Neural progenitor cell (in vitro differentiated cells): ENCODE measurements at regions not wholly inside any gene's neighbourhood (a gene's known extent, or its start where the extent isn't known, plus 50 kb on each side); places are given as distances from the start of the nearest gene placed in this dataset.

Experiments used
- DNase-seq: peaks from one replicate; pipeline ENCODE4 v3.0.0-alpha.2; 2016; ENCODE audit warnings: low spot score
- H2AFZ ChIP-seq: fragments of 200-600 bp; sonication (generic); replicated peaks from 2 replicates; pipeline ENCODE4 v1.6.1; 2016; ENCODE audit warnings: antibody characterized with exemption
- H3F3A ChIP-seq: fragments of 200-600 bp; sonication (generic); 2 replicates; pipeline ENCODE4 v1.6.1; 2016; ENCODE audit warnings: antibody characterized with exemption, low read depth
- H3K27ac ChIP-seq: fragments of 200-600 bp; sonication (generic); 2 replicates; pipeline ENCODE4 v1.5.1; 2016; ENCODE audit warnings: mild to moderate bottlenecking
- H3K27me3 ChIP-seq: fragments of 200-600 bp; sonication (generic); 2 replicates; pipeline ENCODE4 v1.6.1; 2016; ENCODE audit warnings: mild to moderate bottlenecking, moderate library complexity
- H3K36me3 ChIP-seq: fragments of 200-600 bp; sonication (generic); 2 replicates; pipeline ENCODE4 v1.5.1; 2016
- H3K4me1 ChIP-seq: fragments of 200-600 bp; sonication (generic); 2 replicates; pipeline ENCODE4 v1.6.1; 2016; ENCODE audit warnings: mixed run types
- H3K4me2 ChIP-seq: fragments of 200-600 bp; sonication (generic); 2 replicates; pipeline ENCODE4 v1.6.1; 2016
- H3K4me3 ChIP-seq: fragments of 200-600 bp; sonication (generic); 2 replicates; pipeline ENCODE4 v1.5.1; 2016
- H3K79me2 ChIP-seq: fragments of 200-600 bp; sonication (generic); 2 replicates; pipeline ENCODE4 v1.6.1; 2016; ENCODE audit warnings: low read depth
- H3K9ac ChIP-seq: fragments of 200-600 bp; sonication (generic); 2 replicates; pipeline ENCODE4 v1.6.1; 2016
- H3K9me3 ChIP-seq: fragments of 200-600 bp; sonication (generic); 2 replicates; pipeline ENCODE4 v1.5.1; 2016; ENCODE audit warnings: low read depth
- H4K20me1 ChIP-seq: fragments of 200-600 bp; sonication (generic); 2 replicates; pipeline ENCODE4 v1.6.1; 2016; ENCODE audit warnings: low read depth
- H3K27ac Mint-ChIP-seq: 3 replicates; pipeline ENCODE4 v1.8.0; 2021; ENCODE audit warnings: mixed read lengths
- H3K27me3 Mint-ChIP-seq: 2 replicates; pipeline ENCODE4 v1.8.0; 2022; ENCODE audit warnings: low read depth, mild to moderate bottlenecking, inconsistent platforms, moderate library complexity, mixed read lengths; ENCODE audit not compliant: insufficient read depth
- H3K36me3 Mint-ChIP-seq: 3 replicates; pipeline ENCODE4 v1.8.0; 2021; ENCODE audit warnings: mixed read lengths
- H3K4me1 Mint-ChIP-seq: 3 replicates; pipeline ENCODE4 v1.8.0; 2021; ENCODE audit warnings: mixed read lengths
- H3K4me3 Mint-ChIP-seq: 3 replicates; pipeline ENCODE4 v1.8.0; 2021; ENCODE audit warnings: mild to moderate bottlenecking, moderate library complexity, mixed read lengths
- H3K9me3 Mint-ChIP-seq: 3 replicates; pipeline ENCODE4 v1.8.0; 2020; ENCODE audit warnings: mixed read lengths
- EZH2 ChIP-seq: fragments of 200-600 bp; sonication (generic); IDR thresholded peaks from 2 replicates; pipeline ENCODE4 v1.6.1; 2017; ENCODE audit warnings: antibody characterized with exemption, mild to moderate bottlenecking, moderate library complexity
- EZH2phosphoT487 ChIP-seq: fragments of 200-600 bp; sonication (generic); IDR thresholded peaks from 2 replicates; pipeline ENCODE4 v1.6.1; 2017; ENCODE audit warnings: antibody characterized with exemption
- TF ChIP-seq, protein P1 (sequence below): fragments of 200-600 bp; sonication (generic); IDR thresholded peaks from 2 replicates; pipeline ENCODE4 v1.5.1; 2017; ENCODE audit warnings: antibody characterized with exemption, mild to moderate bottlenecking

- peaks cover 28% of the 10 kb centered on the region for H3K4me1 Mint-ChIP-seq
- Histone ChIP-seq H3F3A (no peaks in the 10 kb centered on the region), H3K79me2 (no peaks in the 10 kb centered on the region), H4K20me1 (no peaks in the 10 kb centered on the region), H3K4me3 (no peak overlapping the region), H3K9me3 (no peaks in the 10 kb centered on the region), H3K4me1 (peaks cover under 1% of the 10 kb centered on the region), H3K27ac (no peak overlapping the region), H2AFZ (no peak overlapping the region), H3K36me3 (no peaks in the 10 kb centered on the region), H3K4me2 (no peak overlapping the region), H3K9ac (no peak overlapping the region), H3K27me3 (no peaks in the 10 kb centered on the region)
- no peak overlapping the region for H3K27ac Mint-ChIP-seq
- H3K9me3 Mint-ChIP-seq: no peaks in the 10 kb centered on the region
- H3K27me3 Mint-ChIP-seq: peaks cover 5% of the 10 kb centered on the region
- no peak overlapping the region for H3K4me3 Mint-ChIP-seq
- no peaks in the 10 kb centered on the region for H3K36me3 Mint-ChIP-seq
- DNase-seq: no peak
- TF ChIP-seq, protein P1, sequence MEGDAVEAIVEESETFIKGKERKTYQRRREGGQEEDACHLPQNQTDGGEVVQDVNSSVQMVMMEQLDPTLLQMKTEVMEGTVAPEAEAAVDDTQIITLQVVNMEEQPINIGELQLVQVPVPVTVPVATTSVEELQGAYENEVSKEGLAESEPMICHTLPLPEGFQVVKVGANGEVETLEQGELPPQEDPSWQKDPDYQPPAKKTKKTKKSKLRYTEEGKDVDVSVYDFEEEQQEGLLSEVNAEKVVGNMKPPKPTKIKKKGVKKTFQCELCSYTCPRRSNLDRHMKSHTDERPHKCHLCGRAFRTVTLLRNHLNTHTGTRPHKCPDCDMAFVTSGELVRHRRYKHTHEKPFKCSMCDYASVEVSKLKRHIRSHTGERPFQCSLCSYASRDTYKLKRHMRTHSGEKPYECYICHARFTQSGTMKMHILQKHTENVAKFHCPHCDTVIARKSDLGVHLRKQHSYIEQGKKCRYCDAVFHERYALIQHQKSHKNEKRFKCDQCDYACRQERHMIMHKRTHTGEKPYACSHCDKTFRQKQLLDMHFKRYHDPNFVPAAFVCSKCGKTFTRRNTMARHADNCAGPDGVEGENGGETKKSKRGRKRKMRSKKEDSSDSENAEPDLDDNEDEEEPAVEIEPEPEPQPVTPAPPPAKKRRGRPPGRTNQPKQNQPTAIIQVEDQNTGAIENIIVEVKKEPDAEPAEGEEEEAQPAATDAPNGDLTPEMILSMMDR: no peak
- TF ChIP-seq EZH2phosphoT487 (no peak), EZH2 (no peak)
Measured at GRCh38 chr2:39602616-39603015, 63.1 kb upstream of the TMEM178A start.

DNA sequence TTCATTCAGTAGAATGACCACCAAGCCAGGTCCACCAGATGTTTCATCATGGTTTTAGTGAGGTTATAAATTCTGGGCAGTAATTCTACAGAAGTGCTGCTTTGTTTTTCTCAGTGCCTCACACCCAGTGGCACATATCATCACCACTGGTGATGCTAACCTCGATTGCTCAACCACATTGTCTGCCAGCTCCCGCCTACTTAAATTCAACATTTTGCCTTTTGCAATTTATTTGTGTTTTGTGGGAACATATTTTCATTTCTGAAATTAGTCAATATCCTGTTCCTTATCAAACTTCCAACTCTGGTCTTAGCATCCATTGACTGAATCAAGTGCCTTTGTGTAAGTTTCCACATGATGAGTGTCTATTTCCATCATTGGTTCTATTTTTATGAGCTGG is 62.3 kb upstream of the TMEM178A start:
- Mint-ChIP-seq H3K4me3 (no peak overlapping the region), H3K9me3 (no peaks in the 10 kb centered on the region), H3K27me3 (peaks cover 5% of the 10 kb centered on the region), H3K4me1 (peaks cover 36% of the 10 kb centered on the region), H3K36me3 (no peaks in the 10 kb centered on the region), H3K27ac (no peak overlapping the region)
- Histone ChIP-seq H3K36me3 (no peaks in the 10 kb centered on the region), H3K9me3 (no peaks in the 10 kb centered on the region), H2AFZ (no peak overlapping the region), H3K27me3 (no peaks in the 10 kb centered on the region), H3K27ac (no peak overlapping the region), H3K4me3 (no peak overlapping the region), H3K79me2 (no peaks in the 10 kb centered on the region), H3K4me2 (no peak overlapping the region), H4K20me1 (no peaks in the 10 kb centered on the region), H3K9ac (no peak overlapping the region), H3K4me1 (peaks cover 9% of the 10 kb centered on the region), H3F3A (no peaks in the 10 kb centered on the region)
- no peak for DNase-seq
- TF ChIP-seq EZH2phosphoT487: no peak
- TF ChIP-seq EZH2: no peak
- TF ChIP-seq, protein P1: no peak

DNA sequence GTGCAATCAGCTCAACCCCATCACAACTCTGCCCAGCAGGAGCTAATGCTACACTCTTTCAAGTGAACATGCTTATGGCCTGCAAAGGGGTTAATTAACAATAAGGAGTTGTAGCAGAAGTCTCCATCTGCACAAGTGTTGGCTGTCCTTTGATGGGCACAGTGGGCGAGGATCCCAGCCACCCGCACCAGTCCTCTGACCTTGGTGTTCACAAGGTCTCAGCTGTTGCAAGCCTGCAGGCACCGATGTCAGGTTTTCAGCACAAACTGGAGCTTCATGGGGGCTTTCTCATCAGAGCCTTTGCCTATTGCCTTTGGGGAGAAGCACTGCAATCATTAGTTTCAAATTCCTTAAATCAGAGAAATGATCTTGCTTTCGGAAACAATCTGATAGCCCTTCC is 60.9 kb upstream of the TMEM178A start:
- Histone ChIP-seq H3K9me3 (no peaks in the 10 kb centered on the region), H4K20me1 (no peaks in the 10 kb centered on the region), H2AFZ (no peak overlapping the region), H3K27me3 (no peaks in the 10 kb centered on the region), H3K4me1 (peaks cover 16% of the 10 kb centered on the region), H3F3A (no peaks in the 10 kb centered on the region), H3K9ac (no peak overlapping the region), H3K4me3 (no peak overlapping the region), H3K4me2 (no peak overlapping the region), H3K27ac (no peak overlapping the region), H3K36me3 (no peaks in the 10 kb centered on the region), H3K79me2 (no peaks in the 10 kb centered on the region)
- Mint-ChIP-seq H3K4me1 (peaks cover 50% of the 10 kb centered on the region), H3K36me3 (no peaks in the 10 kb centered on the region), H3K9me3 (no peaks in the 10 kb centered on the region), H3K27ac (peak overlapping the region; percentile 83), H3K27me3 (peaks cover 3% of the 10 kb centered on the region), H3K4me3 (no peak overlapping the region)
- no peak for TF ChIP-seq EZH2
- TF ChIP-seq, protein P1: no peak
- TF ChIP-seq EZH2phosphoT487: no peak
- DNase-seq: no peak

DNA sequence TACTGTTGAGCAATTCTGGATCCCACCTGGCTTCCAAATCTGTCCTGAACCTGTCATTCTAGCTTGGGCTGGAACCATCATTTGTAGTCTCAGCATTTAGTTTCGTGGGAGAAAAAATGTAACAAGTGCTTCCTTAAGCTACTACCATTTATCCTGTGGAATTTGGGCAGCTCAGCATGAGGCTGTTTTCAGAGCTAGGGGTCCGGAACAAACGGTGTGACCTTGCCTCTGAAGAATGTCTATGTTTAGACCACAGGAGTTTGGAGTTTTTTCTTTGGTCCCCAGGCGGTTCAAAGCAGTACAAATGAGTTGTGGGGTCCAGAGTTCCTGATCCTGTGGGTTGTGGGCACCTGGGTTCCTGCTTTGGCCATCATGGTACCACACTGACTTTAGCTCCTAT is 59.1 kb upstream of the TMEM178A start:
- no peak overlapping the region for H3K4me3 Mint-ChIP-seq
- no peaks in the 10 kb centered on the region for H3K36me3 Mint-ChIP-seq
- Histone ChIP-seq H3K27me3 (no peaks in the 10 kb centered on the region), H3F3A (no peaks in the 10 kb centered on the region), H3K27ac (no peak overlapping the region), H3K9me3 (no peaks in the 10 kb centered on the region), H3K4me1 (peaks cover 16% of the 10 kb centered on the region), H3K36me3 (no peaks in the 10 kb centered on the region), H3K9ac (no peak overlapping the region), H3K4me2 (peak overlapping the region; percentile 11), H3K79me2 (no peaks in the 10 kb centered on the region), H4K20me1 (no peaks in the 10 kb centered on the region), H2AFZ (no peak overlapping the region), H3K4me3 (no peak overlapping the region)
- H3K9me3 Mint-ChIP-seq: no peaks in the 10 kb centered on the region
- peak; percentile 16 for DNase-seq
- peak overlapping the region; percentile 32 for H3K27ac Mint-ChIP-seq
- H3K27me3 Mint-ChIP-seq: peaks cover 3% of the 10 kb centered on the region
- peaks cover 52% of the 10 kb centered on the region for H3K4me1 Mint-ChIP-seq
- TF ChIP-seq EZH2phosphoT487 (no peak), EZH2 (no peak)
- TF ChIP-seq, protein P1: no peak
